Femur (tissue), 1 donor: ENCODE measurements at regions not wholly inside any gene's neighbourhood (a gene's known extent, or its start where the extent isn't known, plus 50 kb on each side); places are given as distances from the start of the nearest gene placed in this dataset.
"Not testable (repeated sequence)": the region's sequence is repeated elsewhere in the genome, so short reads cannot be mapped to it uniquely, and the experiment has no call there.

Source experiments
- DNase-seq: peaks from one replicate; pipeline ENCODE4 v3.0.0-alpha.2; 2017

GRCh38 chr4:54586320-54586955 is 71.3 kb upstream of the KIT start:
- no peak for DNase-seq

- DNase-seq = no peak
Observed at GRCh38 chr4:54587107-54587891, 70.5 kb upstream of the KIT start.

- no peak for DNase-seq
Observed at GRCh38 chr4:54588404-54588803, 69.4 kb upstream of the KIT start.

- DNase-seq = no peak
Observed at GRCh38 chr4:54589586-54589985, 68.2 kb upstream of the KIT start.

- no peak for DNase-seq
Observed at GRCh38 chr4:54593795-54594322, 63.9 kb upstream of the KIT start.

GRCh38 chr4:54596201-54596600 is 61.6 kb upstream of the KIT start:
- no peak for DNase-seq

- not testable (repeated sequence) for DNase-seq
Observed at GRCh38 chr4:54597678-54598077, 60.1 kb upstream of the KIT start.

GRCh38 chr4:54602175-54602574 is 55.6 kb upstream of the KIT start:
- not testable (repeated sequence) for DNase-seq

GRCh38 chr4:54607067-54607466 is 50.7 kb upstream of the KIT start:
- DNase-seq = no peak

- no peak for DNase-seq
Observed at GRCh38 chr4:54607521-54607920, 50.2 kb upstream of the KIT start.
